ENCODE measurements at regions not wholly inside any gene's neighbourhood (a gene's known extent, or its start where the extent isn't known, plus 50 kb on each side); places are given as distances from the start of the nearest gene placed in this dataset.

DNA sequence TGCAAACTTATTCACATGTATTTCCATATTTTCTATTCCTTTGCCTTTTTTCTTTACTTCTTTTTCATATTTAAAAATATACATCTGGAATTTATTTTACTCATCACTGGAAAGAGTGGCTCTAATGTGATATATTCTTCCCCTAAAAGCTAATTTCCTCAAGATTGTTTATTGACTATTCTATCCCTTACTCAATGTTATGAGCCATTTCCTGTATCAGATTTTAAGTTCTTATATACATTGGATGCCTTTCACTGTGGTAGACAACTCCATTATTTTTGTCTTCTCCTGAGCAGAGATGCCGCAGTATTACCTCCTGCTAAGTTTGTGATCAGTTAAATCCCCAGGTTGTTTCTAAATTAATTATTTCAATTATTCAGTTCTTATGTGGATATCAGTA, 418.4 kb upstream of the JAG1 start:
- no peaks in the 10 kb centered on the region for H3K36me3 ChIP-seq (ENCODE audit: insufficient read depth, low read length)
- H3K27me3 ChIP-seq (ENCODE audit: low read length): no peaks in the 10 kb centered on the region
- H3K4me1 ChIP-seq (ENCODE audit: low read length): no peaks in the 10 kb centered on the region
- no peak overlapping the region for H2AFZ ChIP-seq (ENCODE audit: low read length)
- H3K4me2 ChIP-seq (ENCODE audit: low read depth, low read length, poor library complexity, severe bottlenecking): no peak overlapping the region
- H3K9me2 ChIP-seq (replicated peaks; ENCODE audit: insufficient read depth, low read length): no peaks in the 10 kb centered on the region
- H3K9me3 ChIP-seq (ENCODE audit: low read length): no peaks in the 10 kb centered on the region
- no peaks in the 10 kb centered on the region for H4K20me1 ChIP-seq (ENCODE audit: insufficient read depth, low read depth, low read length)
- H3K4me3 ChIP-seq (ENCODE audit: low read length): no peak overlapping the region
- H3K79me2 ChIP-seq (ENCODE audit: low read length): no peaks in the 10 kb centered on the region
- no peak overlapping the region for H3K27ac ChIP-seq (ENCODE audit: low read length)
- no peak for DNase-seq
- no peak overlapping the region for H3K9ac ChIP-seq (ENCODE audit: low read length)

DNA sequence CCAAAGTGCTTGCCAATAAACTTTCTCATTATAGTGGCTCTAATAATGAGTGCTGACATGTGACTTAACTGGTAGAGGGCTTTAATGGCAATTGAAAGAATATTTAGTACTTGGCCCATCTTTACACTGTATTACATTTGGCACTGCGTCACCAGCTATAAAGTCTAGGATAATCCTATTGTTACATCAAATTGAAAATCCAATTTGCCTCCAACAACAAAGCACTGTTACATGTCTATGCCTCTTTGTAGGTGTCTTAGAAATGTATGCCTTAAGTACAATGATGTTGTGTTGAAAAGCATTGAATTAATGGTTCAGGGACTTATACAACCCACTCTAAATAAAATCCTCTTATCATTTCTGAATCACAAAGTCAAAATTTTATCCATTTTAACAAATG, 420.4 kb upstream of the JAG1 start:
- no peaks in the 10 kb centered on the region for H3K4me1 ChIP-seq (ENCODE audit: low read length)

DNA sequence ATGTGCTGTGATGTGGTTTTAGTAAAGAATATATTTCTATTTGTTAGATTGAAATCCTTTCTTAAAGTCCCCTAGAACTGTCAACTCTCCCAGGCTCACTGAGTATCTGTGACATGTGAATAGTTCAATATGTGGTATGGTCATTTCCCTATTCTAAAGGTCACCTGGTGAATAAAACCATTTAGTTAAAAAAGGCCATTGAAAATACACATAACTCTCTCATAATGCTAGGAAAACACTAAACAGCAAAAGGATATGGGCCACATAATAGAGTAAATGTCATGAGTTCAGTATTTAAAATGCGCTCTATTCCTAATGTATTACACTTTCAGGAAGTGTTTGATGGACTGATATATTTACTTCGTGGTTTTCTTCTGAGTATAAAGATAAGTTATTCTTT, 420.9 kb upstream of the JAG1 start:
- no peaks in the 10 kb centered on the region for H3K27me3 ChIP-seq (ENCODE audit: low read length)
- no peaks in the 10 kb centered on the region for H3K79me2 ChIP-seq (ENCODE audit: low read length)
- no peak overlapping the region for H3K4me3 ChIP-seq (ENCODE audit: low read length)
- no peak overlapping the region for H3K9ac ChIP-seq (ENCODE audit: low read length)
- H3K9me3 ChIP-seq (ENCODE audit: low read length): no peaks in the 10 kb centered on the region
- H3K4me1 ChIP-seq (ENCODE audit: low read length): no peaks in the 10 kb centered on the region
- no peak overlapping the region for H3K4me2 ChIP-seq (ENCODE audit: low read depth, low read length, poor library complexity, severe bottlenecking)
- DNase-seq: no peak
- H4K20me1 ChIP-seq (ENCODE audit: insufficient read depth, low read depth, low read length): no peaks in the 10 kb centered on the region
- no peaks in the 10 kb centered on the region for H3K36me3 ChIP-seq (ENCODE audit: insufficient read depth, low read length)
- no peak overlapping the region for H3K27ac ChIP-seq (ENCODE audit: low read length)
- H3K9me2 ChIP-seq (replicated peaks; ENCODE audit: insufficient read depth, low read length): no peaks in the 10 kb centered on the region
- no peak overlapping the region for H2AFZ ChIP-seq (ENCODE audit: low read length)

More for the DNA sequence above, 420.4 kb upstream of the JAG1 start:
- Histone ChIP-seq H4K20me1 (ENCODE audit: insufficient read depth, low read depth, low read length) (no peaks in the 10 kb centered on the region), H3K9me2 (replicated peaks; ENCODE audit: insufficient read depth, low read length) (no peaks in the 10 kb centered on the region), H3K36me3 (ENCODE audit: insufficient read depth, low read length) (no peaks in the 10 kb centered on the region), H2AFZ (ENCODE audit: low read length) (no peak overlapping the region), H3K4me3 (ENCODE audit: low read length) (no peak overlapping the region), H3K27ac (ENCODE audit: low read length) (no peak overlapping the region), H3K79me2 (ENCODE audit: low read length) (no peaks in the 10 kb centered on the region), H3K9ac (ENCODE audit: low read length) (no peak overlapping the region), H3K9me3 (ENCODE audit: low read length) (no peaks in the 10 kb centered on the region), H3K27me3 (ENCODE audit: low read length) (no peaks in the 10 kb centered on the region), H3K4me2 (ENCODE audit: low read depth, low read length, poor library complexity, severe bottlenecking) (no peak overlapping the region)
- no peak for DNase-seq

DNA sequence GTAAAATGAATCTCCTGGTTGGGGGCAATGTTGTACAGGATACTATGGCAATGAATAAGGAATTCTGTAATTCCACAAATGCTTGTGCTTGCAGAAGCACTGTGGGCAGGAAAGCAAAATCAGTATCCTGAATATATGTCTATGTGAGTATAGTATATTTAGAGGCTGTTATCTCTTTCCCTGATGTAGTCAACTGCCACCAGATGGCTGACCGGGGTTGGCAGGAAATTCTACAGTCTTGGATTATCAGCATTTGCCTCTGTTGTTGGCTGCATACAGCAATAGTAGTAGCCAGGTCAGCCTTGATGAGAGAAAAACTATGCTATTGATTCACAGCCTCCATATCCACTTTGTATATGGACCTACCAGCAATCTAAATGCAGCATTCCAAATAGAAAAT, 425.1 kb upstream of the JAG1 start:
- no peak for DNase-seq
- H4K20me1 ChIP-seq (ENCODE audit: insufficient read depth, low read depth, low read length): no peaks in the 10 kb centered on the region
- H3K4me3 ChIP-seq (ENCODE audit: low read length): no peak overlapping the region
- no peaks in the 10 kb centered on the region for H3K79me2 ChIP-seq (ENCODE audit: low read length)
- no peak overlapping the region for H3K27ac ChIP-seq (ENCODE audit: low read length)
- H3K36me3 ChIP-seq (ENCODE audit: insufficient read depth, low read length): no peaks in the 10 kb centered on the region
- H3K4me1 ChIP-seq (ENCODE audit: low read length): no peaks in the 10 kb centered on the region
- no peaks in the 10 kb centered on the region for H3K27me3 ChIP-seq (ENCODE audit: low read length)
- H3K9me3 ChIP-seq (ENCODE audit: low read length): no peaks in the 10 kb centered on the region
- H3K4me2 ChIP-seq (ENCODE audit: low read depth, low read length, poor library complexity, severe bottlenecking): no peak overlapping the region
- no peaks in the 10 kb centered on the region for H3K9me2 ChIP-seq (replicated peaks; ENCODE audit: insufficient read depth, low read length)
- H3K9ac ChIP-seq (ENCODE audit: low read length): no peak overlapping the region
- no peak overlapping the region for H2AFZ ChIP-seq (ENCODE audit: low read length)

DNA sequence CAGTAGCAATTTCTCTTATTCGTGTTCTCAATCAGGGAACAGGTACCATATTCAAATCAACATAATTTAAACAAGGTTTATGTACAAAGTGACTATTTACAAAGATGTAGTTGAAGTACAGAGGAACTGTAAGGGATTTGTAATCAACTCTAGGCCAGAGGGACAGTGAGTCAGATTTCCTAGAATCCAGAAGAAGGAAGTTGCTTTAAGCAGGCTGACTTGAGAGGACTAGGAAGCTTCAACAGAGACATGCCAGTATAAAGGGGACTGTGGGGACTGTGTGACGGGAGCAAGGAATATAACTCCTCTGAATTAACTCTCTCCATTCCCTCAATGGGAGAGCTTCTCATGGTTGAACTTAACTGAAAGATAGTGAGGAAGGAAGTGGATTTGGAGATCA, 427.4 kb upstream of the JAG1 start:
- no peaks in the 10 kb centered on the region for H3K4me1 ChIP-seq (ENCODE audit: low read length)
- no peaks in the 10 kb centered on the region for H3K79me2 ChIP-seq (ENCODE audit: low read length)
- no peak for DNase-seq
- no peak overlapping the region for H3K4me2 ChIP-seq (ENCODE audit: low read depth, low read length, poor library complexity, severe bottlenecking)
- 0 out of 2 replicates have a peak, but pooled peaks cover 4% of the 10 kb centered on the region for H3K9me2 ChIP-seq (replicated peaks; ENCODE audit: insufficient read depth, low read length)
- no peaks in the 10 kb centered on the region for H3K27me3 ChIP-seq (ENCODE audit: low read length)
- no peak overlapping the region for H3K27ac ChIP-seq (ENCODE audit: low read length)
- no peaks in the 10 kb centered on the region for H3K9me3 ChIP-seq (ENCODE audit: low read length)
- no peak overlapping the region for H3K9ac ChIP-seq (ENCODE audit: low read length)
- H3K36me3 ChIP-seq (ENCODE audit: insufficient read depth, low read length): no peaks in the 10 kb centered on the region
- H2AFZ ChIP-seq (ENCODE audit: low read length): no peak overlapping the region
- no peak overlapping the region for H3K4me3 ChIP-seq (ENCODE audit: low read length)
- no peaks in the 10 kb centered on the region for H4K20me1 ChIP-seq (ENCODE audit: insufficient read depth, low read depth, low read length)

DNA sequence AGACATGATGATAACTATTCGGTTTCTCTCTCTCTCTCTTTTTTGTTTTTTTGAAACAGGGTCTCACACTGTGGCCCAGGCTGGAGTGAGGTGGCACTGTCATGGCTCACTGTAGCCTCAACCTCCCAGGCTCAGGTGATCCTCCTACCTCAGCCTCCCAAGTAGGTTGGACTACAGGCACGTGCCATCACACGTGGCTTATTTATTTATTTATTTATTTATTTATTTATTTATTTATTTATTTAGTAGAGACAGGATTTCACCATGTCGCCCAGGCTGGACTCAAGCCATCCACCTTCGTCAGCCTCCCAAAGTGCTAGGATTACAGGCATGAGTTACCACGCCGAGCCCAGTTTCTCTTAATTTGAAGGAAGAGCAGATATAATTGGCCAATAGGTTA, 427.9 kb upstream of the JAG1 start:
- Histone ChIP-seq H3K79me2 (ENCODE audit: low read length) (no peaks in the 10 kb centered on the region), H3K9ac (ENCODE audit: low read length) (no peak overlapping the region), H2AFZ (ENCODE audit: low read length) (no peak overlapping the region), H3K4me3 (ENCODE audit: low read length) (no peak overlapping the region), H3K4me2 (ENCODE audit: low read depth, low read length, poor library complexity, severe bottlenecking) (no peak overlapping the region), H3K27me3 (ENCODE audit: low read length) (no peaks in the 10 kb centered on the region), H3K4me1 (ENCODE audit: low read length) (no peaks in the 10 kb centered on the region), H3K27ac (ENCODE audit: low read length) (no peak overlapping the region), H3K9me2 (replicated peaks; ENCODE audit: insufficient read depth, low read length) (0 out of 2 replicates have a peak, but pooled peaks cover 4% of the 10 kb centered on the region), H3K9me3 (ENCODE audit: low read length) (no peaks in the 10 kb centered on the region), H3K36me3 (ENCODE audit: insufficient read depth, low read length) (no peaks in the 10 kb centered on the region), H4K20me1 (ENCODE audit: insufficient read depth, low read depth, low read length) (no peaks in the 10 kb centered on the region)
- DNase-seq: no peak

DNA sequence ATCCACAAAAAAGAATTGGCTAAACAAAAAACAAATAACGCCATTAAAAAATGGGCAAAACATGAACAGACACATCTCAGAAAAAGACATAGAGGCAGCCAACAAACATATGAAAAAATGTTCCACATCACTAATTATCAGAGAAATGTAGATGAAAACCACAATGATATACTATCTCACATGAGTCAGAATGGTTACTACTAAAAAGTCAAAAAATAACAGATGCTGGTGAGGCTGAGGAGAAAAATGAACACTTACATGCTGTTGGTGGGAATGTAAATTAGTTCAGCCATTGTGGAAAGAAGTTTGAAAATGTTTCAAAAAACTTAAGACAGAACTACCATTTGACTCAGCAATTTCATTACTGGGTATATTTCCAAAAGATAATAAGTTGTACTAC, 430.1 kb upstream of the JAG1 start:
- Histone ChIP-seq H3K4me2 (ENCODE audit: low read depth, low read length, poor library complexity, severe bottlenecking) (no peak overlapping the region), H4K20me1 (ENCODE audit: insufficient read depth, low read depth, low read length) (no peaks in the 10 kb centered on the region), H3K4me1 (ENCODE audit: low read length) (no peaks in the 10 kb centered on the region), H3K79me2 (ENCODE audit: low read length) (no peaks in the 10 kb centered on the region), H3K27ac (ENCODE audit: low read length) (no peak overlapping the region), H3K9me2 (replicated peaks; ENCODE audit: insufficient read depth, low read length) (0 out of 2 replicates have a peak, but pooled peaks cover 4% of the 10 kb centered on the region), H3K27me3 (ENCODE audit: low read length) (no peaks in the 10 kb centered on the region), H2AFZ (ENCODE audit: low read length) (no peak overlapping the region), H3K4me3 (ENCODE audit: low read length) (no peak overlapping the region), H3K9me3 (ENCODE audit: low read length) (no peaks in the 10 kb centered on the region), H3K36me3 (ENCODE audit: insufficient read depth, low read length) (no peaks in the 10 kb centered on the region), H3K9ac (ENCODE audit: low read length) (no peak overlapping the region)
- DNase-seq: no peak

DNA sequence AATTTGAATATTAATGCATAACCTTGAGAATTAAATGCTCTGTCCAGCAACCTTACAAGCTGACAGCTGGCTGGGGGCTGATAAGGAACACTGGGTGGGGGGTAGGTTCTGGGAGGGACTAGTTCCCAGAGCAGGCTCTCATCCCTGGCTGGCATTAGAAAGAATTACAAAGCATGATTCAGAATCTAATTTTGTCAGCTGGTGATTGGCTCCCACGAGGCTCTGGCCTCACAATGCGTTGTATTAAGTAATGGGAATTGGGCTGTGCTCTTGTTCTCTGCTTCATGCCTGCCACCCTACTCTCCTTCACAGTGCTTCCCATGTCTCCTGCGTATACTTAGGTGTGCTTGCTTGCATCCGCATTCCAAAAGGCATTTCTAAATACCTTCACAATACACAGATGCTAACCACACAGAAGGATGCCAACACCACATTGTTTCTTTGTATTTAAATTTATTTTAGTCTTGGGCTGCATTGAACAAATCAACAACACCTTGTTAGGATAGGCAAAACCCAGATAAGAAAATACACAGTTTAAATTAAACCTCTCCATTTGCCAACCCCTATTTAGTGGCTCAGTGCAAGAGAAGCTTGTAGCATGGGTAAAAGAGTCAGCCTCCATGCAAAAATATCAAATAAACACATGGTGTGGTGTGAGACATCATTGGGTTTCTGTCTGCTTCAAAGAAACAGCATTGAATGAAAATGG, 434.5 kb upstream of the JAG1 start:
- H3K4me1 ChIP-seq (ENCODE audit: low read length): no peaks in the 10 kb centered on the region

More for the DNA sequence above, 434.5 kb upstream of the JAG1 start:
- H3K4me3 ChIP-seq (ENCODE audit: low read length): no peak overlapping the region
- H3K79me2 ChIP-seq (ENCODE audit: low read length): no peaks in the 10 kb centered on the region
- no peaks in the 10 kb centered on the region for H3K9me3 ChIP-seq (ENCODE audit: low read length)
- H2AFZ ChIP-seq (ENCODE audit: low read length): no peak overlapping the region
- no peak overlapping the region for H3K27ac ChIP-seq (ENCODE audit: low read length)
- DNase-seq: no peak
- H3K27me3 ChIP-seq (ENCODE audit: low read length): no peaks in the 10 kb centered on the region
- 0 out of 2 replicates have a peak, but pooled peaks cover 4% of the 10 kb centered on the region for H3K9me2 ChIP-seq (replicated peaks; ENCODE audit: insufficient read depth, low read length)
- no peak overlapping the region for H3K4me2 ChIP-seq (ENCODE audit: low read depth, low read length, poor library complexity, severe bottlenecking)
- no peaks in the 10 kb centered on the region for H3K36me3 ChIP-seq (ENCODE audit: insufficient read depth, low read length)
- no peaks in the 10 kb centered on the region for H4K20me1 ChIP-seq (ENCODE audit: insufficient read depth, low read depth, low read length)
- no peak overlapping the region for H3K9ac ChIP-seq (ENCODE audit: low read length)
